ENCODE measurements at regions not wholly inside any gene's neighbourhood (a gene's known extent, or its start where the extent isn't known, plus 50 kb on each side); places are given as distances from the start of the nearest gene placed in this dataset.
"Not testable (repeated sequence)": the region's sequence is repeated elsewhere in the genome, so short reads cannot be mapped to it uniquely, and the experiment has no call there.

GRCh38 chr4:101415962-101416361, 68.6 kb upstream of the PPP3CA start:
- DNase-seq: no peak

GRCh38 chr4:101414496-101414895, 67.2 kb upstream of the PPP3CA start:
- no peak for DNase-seq

- no peak for DNase-seq
Observed at GRCh38 chr4:101411926-101412325, 64.6 kb upstream of the PPP3CA start.

GRCh38 chr4:101411281-101411910, 64.1 kb upstream of the PPP3CA start:
- not testable (repeated sequence) for DNase-seq

- DNase-seq: no peak
Observed at GRCh38 chr4:101400096-101400495, 52.8 kb upstream of the PPP3CA start.

- no peak for DNase-seq
Observed at GRCh38 chr4:101398807-101399206, 51.5 kb upstream of the PPP3CA start.
